Stimulated activated CD8-positive, alpha-beta memory T cell treated with anti-CD3 and anti-CD28 coated beads, Interleukin-15, amount 100 ng/mL, for 4 hours (primary cell): ENCODE measurements at regions not wholly inside any gene's neighbourhood (a gene's known extent, or its start where the extent isn't known, plus 50 kb on each side); places are given as distances from the start of the nearest gene placed in this dataset.

ENCODE experiments used
- DNase-seq, 2 donors: peaks; one replicate each; pipeline ENCODE4 v3.0.0-alpha.2; 2020; ENCODE audit warnings: low read depth in 2 of 2

DNA sequence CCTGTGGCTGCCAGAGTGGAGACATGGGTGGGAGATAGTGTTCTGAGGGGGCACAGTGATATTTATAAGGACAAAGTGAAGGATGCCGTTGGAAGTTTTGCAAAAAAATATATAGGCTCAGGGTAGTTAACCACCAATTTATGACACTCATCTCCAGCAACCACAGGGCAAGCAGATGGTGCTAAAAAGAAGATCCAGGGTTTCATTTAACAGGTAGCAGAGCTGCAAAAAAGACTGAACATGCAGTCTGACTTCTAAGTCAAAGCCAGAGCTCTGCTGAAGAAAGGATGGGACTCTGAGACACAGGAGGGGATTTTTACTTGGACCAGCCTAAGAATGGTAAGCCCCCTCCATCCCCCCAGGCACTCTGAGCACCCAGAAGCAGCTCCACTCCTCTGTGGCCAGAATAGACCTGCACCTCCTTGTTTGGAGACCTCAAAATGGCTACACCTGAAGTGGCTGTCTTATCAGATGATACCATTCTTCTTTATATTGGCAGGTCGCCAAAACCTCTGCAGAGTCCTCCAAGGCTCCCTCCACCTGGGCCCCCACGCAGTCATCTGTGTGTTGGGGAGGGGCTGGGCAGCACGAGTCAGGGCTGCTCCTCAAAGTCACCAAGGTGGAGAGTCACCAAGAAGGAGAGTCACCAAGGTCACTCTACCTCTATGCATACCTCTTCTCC, 161.4 kb upstream of the FAM9B start:
- DNase-seq = no peak

DNA sequence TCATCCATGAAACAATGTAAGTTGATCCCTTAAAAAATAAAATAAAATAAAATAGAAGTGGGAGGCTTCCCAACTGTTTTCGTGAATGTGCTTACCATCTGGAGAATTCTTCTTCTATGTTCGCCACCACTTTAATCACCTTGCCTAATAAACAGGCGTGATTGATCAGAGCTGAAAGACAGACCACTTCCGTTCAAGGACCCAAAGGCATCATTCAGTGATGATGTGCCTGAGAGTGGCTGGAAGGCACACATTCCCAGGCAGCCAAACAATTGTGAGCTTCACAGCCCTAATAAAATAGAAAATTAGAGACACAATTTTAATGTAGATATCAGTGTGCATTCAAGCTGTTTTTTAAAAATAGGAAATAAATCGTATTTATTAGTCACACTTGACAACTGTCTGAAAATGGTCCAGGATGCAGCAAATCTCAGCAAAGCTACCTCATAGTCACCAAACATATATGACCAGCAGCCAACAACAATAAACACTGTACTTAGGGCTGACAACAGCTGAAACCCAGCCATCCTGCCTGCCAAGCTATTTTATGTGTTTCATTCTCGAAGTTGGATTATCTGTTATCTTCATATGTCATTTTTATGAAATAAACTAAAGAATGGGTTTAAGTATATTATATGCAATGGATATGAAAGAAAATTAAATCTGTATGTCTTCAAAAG, 163.2 kb upstream of the FAM9B start:
- DNase-seq = no peak

DNA sequence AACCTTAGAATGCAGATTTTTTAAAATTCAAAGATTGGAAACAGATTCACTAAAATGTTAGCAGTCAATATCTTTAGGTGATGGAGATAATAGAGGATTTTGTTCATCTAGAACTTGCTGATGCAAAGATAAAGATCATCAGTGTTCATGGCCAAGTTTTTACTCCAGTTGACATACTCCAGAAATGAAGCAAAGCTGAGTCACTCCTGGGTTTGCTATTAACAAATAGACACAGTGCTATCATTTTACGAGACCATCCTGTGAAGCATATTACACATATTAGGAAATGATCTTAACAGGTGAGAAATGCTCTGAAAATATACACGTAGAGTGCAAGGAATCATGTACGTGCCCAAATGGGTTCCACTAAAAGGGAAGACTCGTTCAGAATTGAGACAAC, 170.6 kb upstream of the FAM9B start:
- no peak for DNase-seq

GRCh38 chrX:9205599-9206223, 171.8 kb upstream of the FAM9B start:
- no peak for DNase-seq

GRCh38 chrX:9207142-9207541, 173.2 kb upstream of the FAM9B start:
- DNase-seq = no peak

DNA sequence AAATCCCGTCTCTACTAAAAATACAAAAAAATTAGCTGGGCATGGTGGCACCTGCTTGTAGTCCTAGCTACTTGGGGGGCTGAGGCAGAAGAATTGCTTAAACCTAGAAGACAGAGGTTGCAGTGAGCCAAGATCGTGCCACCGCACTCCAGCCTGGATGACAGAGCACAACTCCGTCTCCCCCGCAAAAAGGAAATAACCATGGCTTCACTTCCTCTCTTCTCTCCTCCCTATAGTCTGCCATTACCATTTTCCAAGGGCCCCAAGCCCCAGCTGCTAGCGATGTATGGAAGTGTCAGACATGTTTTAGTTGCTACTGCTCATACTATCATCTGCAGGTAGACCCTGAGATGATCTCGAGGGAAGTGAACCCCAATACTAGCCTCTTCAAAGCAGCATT, 177.3 kb upstream of the FAM9B start:
- DNase-seq = no peak

DNA sequence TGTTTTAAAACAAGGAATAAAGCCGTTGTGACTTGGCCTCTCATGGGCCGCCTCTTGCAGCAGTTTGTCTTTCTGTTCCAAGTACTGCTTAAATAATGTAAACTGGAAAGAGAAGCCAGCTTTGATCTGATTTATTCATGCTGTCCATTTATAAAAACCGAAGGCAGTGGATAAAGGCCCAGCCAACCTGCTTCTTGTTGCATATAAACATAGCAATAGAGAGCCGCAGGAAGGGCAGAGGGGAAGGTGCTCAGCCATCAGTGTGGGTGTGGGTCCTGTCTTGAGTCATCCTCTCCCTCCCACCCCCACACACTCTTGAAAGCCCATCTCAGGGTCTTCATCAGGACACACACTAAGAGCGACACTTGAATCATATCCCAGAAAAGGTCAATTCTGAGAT, 187.9 kb upstream of the FAM9B start:
- no peak for DNase-seq

- DNase-seq = no peak
Observed at GRCh38 chrX:9222299-9222698, 188.4 kb upstream of the FAM9B start.

GRCh38 chrX:9227276-9227675, 193.3 kb upstream of the FAM9B start:
- DNase-seq = no peak

DNA sequence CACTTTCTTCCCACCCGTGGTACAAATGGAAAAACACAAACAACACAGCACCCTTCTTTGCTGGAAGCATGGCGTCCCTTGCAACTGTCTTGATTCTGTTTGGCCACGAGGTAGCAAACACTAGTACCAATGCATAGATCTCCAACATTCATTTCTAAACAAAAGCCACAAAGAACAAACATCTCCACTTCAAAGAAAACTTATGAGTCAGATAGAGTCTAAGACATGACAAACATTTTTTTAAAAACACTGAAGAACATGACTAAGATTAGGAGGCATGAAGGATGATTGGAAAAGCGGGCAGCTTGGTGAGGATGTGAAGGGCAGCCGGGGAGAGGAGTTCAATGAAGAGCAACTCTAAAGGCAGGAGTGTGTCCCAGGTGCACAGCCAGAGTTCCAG, 197.6 kb upstream of the FAM9B start:
- no peak for DNase-seq

- DNase-seq = no peak
Observed at GRCh38 chrX:9233141-9233540, 199.2 kb upstream of the FAM9B start.

- DNase-seq = no peak
Observed at GRCh38 chrX:9234315-9234714, 200.4 kb upstream of the FAM9B start.

DNA sequence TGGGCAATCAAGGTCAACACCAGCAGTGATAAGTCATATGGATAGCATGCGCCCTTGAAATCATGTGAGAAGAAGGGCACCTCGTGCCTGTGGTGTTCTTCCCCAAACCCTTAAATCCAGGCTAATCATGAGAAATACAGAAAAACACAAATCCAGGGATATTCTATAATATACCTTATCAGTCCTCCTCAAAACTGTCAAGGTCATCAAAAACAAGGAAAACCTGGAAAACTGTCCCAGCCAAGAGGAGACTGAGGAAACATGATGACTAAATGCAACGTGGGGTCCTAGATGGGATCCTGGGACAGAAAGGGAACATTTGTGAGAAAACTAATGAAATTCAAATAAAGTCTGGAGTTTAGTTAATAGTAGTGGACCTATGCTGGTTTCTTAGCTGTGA, 201.8 kb upstream of the FAM9B start:
- DNase-seq = no peak

GRCh38 chrX:9240956-9241355, 207.0 kb upstream of the FAM9B start:
- DNase-seq = no peak

GRCh38 chrX:9241427-9241826, 207.5 kb upstream of the FAM9B start:
- DNase-seq = no peak

DNA sequence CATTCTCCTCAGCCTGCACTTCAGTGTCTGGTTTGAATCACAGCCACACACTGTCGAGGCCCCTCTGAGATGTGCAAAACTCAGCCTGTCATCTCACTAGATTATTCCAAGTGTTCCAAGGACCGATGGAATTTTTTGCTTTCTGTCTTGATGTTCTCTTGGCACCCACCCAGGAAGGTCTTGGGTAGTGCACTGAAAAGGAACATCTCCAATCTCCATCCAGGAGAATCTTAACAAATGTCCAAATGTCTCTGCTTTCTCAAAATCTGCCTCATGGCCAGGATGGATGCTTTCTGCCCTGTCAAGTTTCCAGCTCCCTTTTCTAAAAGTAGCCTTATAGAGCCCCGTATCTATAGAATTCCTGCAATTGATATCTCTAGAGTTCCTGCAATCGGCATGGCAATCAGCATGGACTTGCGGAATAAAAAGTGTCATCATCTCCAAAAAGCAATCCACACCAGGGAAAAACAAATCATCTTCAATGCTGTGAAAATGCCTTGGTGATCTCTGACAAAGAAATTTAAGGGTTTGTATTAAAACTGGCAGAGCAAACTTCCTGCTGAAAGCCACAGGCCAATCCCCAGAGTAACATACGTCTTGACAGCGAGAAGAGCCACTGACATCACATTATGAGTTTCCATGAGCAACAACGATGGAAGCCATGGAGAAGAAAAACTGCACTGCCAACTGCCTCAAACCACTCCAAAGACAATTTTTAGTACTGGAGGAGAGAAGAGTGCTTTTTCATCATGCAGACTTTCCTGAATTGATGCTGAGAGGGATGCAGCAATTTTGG, 215.3 kb upstream of the FAM9B start:
- no peak for DNase-seq

GRCh38 chrX:9252182-9252581, 212.7 kb upstream of the TBL1X start:
- DNase-seq = no peak

DNA sequence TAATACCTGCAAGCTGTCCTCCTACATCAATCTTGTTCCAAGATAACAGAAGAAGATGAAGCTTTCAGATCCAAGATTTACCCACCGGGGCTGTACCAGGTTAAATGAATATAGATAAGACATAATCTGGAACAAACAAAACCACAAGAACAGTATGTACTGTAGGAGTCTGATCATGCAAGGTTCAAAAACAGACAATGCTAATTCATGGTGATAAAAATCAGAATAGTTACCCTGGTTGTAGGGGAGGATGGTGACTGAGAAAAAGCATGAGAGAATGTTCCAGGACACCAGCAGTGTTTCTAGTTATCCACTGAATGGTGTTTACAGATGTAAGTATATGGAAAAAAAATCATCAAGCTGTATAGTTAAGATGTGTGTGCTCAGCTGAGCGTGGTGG, 211.6 kb upstream of the TBL1X start:
- DNase-seq = no peak

DNA sequence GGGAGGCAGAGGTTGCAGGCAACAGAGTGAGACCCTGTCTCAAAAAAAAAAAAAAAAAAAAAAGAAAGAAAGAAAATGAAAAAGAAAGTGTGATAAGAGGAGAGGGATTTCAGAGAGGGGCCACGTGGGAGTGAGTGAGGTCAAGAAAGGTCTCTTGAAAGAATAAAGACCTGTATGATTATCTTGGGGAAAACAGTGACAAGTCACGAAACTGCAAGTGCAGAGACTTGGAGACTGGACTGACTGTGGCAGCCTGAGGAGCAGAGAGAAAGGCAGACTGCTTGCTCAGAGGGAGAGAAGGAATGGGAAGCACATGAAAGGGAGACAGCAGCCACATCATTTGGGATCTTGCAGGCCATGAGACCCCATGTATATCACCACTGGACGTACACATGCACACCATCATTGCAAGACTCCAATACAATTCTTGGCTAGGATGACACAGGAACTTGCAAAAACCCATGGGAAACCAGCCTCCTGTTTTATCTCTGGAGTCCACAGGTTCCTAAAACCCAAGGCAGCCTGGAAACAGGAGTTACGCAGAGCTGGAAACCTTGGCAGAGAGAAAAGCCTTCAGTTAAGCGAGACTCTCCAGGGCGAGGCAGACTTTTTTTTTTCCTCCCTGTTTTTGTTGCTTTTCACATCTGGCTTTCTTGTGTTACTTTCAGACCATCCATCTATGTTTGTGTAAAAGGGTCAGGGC, 207.0 kb upstream of the TBL1X start:
- no peak for DNase-seq

DNA sequence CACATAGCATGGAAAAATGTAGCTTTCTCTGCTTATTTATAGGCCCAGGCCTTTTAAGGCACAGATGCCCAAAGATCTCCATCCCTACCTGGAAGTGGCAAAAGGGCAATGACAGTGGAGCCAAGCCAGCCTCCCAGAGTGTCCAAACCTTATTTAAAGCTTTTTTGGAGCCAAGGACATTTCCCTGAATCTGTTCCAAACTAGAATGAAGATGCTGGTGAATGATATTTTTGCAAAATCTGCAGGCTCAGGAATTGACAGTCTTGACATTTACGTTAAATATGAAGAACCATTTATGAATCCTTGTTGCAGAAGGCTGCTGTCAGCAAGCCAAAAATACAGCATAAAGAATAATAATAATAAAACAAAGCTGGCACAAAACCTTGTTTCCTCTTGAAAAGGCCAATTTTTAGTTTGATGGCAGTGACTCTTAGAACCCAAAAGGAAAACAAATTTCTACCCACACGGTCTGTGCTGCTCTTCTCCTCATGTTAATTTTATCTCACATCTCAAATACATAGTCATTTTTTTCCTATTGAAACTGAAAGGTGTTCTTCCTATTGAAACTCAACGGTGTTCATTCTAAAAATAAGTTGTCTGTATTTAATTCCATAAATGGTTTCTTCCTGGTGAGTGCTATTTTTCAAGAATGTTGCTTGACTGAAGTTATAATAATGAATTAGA, 206.3 kb upstream of the TBL1X start:
- no peak for DNase-seq

DNA sequence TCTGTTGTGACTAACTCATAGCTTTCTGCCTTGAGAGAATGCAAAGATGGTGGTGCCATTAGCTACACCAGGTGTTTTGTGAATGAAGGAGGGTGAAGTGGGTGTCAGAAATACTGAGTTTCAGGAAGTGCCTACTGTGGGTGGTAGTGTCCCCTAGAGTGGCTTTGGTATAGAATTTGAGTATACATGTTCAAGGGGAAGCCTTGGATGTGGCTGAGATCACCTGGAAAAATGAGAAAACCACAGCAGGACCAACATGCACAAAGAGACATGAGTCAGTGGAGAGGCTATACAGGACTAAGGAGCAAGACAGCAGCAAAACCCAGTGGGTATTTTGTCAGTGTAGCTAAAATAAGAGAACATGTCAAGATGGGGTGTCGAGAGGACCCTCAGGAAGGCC, 204.3 kb upstream of the TBL1X start:
- no peak for DNase-seq
